ENCODE measurements at regions not wholly inside any gene's neighbourhood (a gene's known extent, or its start where the extent isn't known, plus 50 kb on each side); places are given as distances from the start of the nearest gene placed in this dataset.
"Not testable (repeated sequence)": the region's sequence is repeated elsewhere in the genome, so short reads cannot be mapped to it uniquely, and the experiment has no call there.

GRCh38 chr1:60913708-60914107 lies 168.7 kb upstream of the NFIA start:
- not testable (repeated sequence) for DNase-seq

GRCh38 chr1:60913039-60913438 lies 169.3 kb upstream of the NFIA start:
- DNase-seq, result peak; percentile 8

- DNase-seq, result peak; percentile 93
Observed at GRCh38 chr1:60911966-60912697, 170.2 kb upstream of the NFIA start.

GRCh38 chr1:60908159-60908558 lies 174.2 kb upstream of the NFIA start:
- no peak for DNase-seq

- no peak for DNase-seq
Observed at GRCh38 chr1:60906526-60906925, 175.8 kb upstream of the NFIA start.

- no peak for DNase-seq
Observed at GRCh38 chr1:60906039-60906438, 176.3 kb upstream of the NFIA start.

GRCh38 chr1:60904099-60904851 lies 178.1 kb upstream of the NFIA start:
- peak; percentile 68 for DNase-seq

GRCh38 chr1:60903591-60903990 lies 178.8 kb upstream of the NFIA start:
- DNase-seq, result peak; percentile 91

- no peak for DNase-seq
Observed at GRCh38 chr1:60899464-60899863, 182.9 kb upstream of the NFIA start.

GRCh38 chr1:60898987-60899386 lies 183.4 kb upstream of the NFIA start:
- no peak for DNase-seq

- DNase-seq, result no peak
Observed at GRCh38 chr1:60898413-60898812, 183.9 kb upstream of the NFIA start.

- DNase-seq, result no peak
Observed at GRCh38 chr1:60896701-60897363, 185.5 kb upstream of the NFIA start.

GRCh38 chr1:60895701-60896100 lies 186.7 kb upstream of the NFIA start:
- peak; percentile 37 for DNase-seq

GRCh38 chr1:60895252-60895651 lies 187.1 kb upstream of the NFIA start:
- peak; percentile 28 for DNase-seq

GRCh38 chr1:60894741-60895140 lies 187.6 kb upstream of the NFIA start:
- DNase-seq, result no peak

- peak; percentile 93 for DNase-seq
Observed at GRCh38 chr1:60894130-60894529, 188.2 kb upstream of the NFIA start.

GRCh38 chr1:60893136-60893930 lies 189.0 kb upstream of the NFIA start:
- DNase-seq, result no peak

- DNase-seq, result no peak
Observed at GRCh38 chr1:60891765-60892164, 190.6 kb upstream of the NFIA start.

- DNase-seq, result no peak
Observed at GRCh38 chr1:60891281-60891680, 191.1 kb upstream of the NFIA start.

- no peak for DNase-seq
Observed at GRCh38 chr1:60890664-60891063, 191.7 kb upstream of the NFIA start.

GRCh38 chr1:60889709-60890108 lies 192.7 kb upstream of the NFIA start:
- DNase-seq, result no peak

- peak; percentile 66 for DNase-seq
Observed at GRCh38 chr1:60888126-60888525, 194.2 kb upstream of the NFIA start.

- DNase-seq, result peak; percentile 61
Observed at GRCh38 chr1:60886793-60887331, 195.5 kb upstream of the NFIA start.

All from NCI-H69 (cell line).